Mammary epithelial cell (primary cell): ENCODE measurements at regions not wholly inside any gene's neighbourhood (a gene's known extent, or its start where the extent isn't known, plus 50 kb on each side); places are given as distances from the start of the nearest gene placed in this dataset.
"Not testable (repeated sequence)": the region's sequence is repeated elsewhere in the genome, so short reads cannot be mapped to it uniquely, and the experiment has no call there.

ENCODE experiments used
- CTCF ChIP-seq, 2 donors: IDR thresholded peaks in 1 of 2; conservative IDR thresholded peaks in 1 of 2; 2 replicates each; pipeline ENCODE4 v1.5.1; 2011 to 2012; ENCODE audit warnings: inconsistent platforms in 2 of 2, low read length in 2 of 2, mild to moderate bottlenecking in 2 of 2, control low read depth in 1 of 2, low read depth in 1 of 2; ENCODE audit not compliant: insufficient read depth in 1 of 2; ENCODE audit errors: extremely low read depth in 1 of 2
- EZH2 ChIP-seq: IDR thresholded peaks from 2 replicates; pipeline ENCODE4 v1.6.1; 2012; ENCODE audit warnings: low read length, inconsistent platforms, borderline replicate concordance

- TF ChIP-seq CTCF (conservative IDR thresholded peaks at IDR 0.05 in 1 of 2, IDR thresholded peaks at IDR 0.05 in 1 of 2; ENCODE audit: extremely low read depth in 1 of 2, insufficient read depth in 1 of 2, low read depth in 1 of 2, low read length in 2 of 2); EZH2: not testable (repeated sequence)
These were observed 640.9 kb upstream of the MEF2C start for GRCh38 chr5:89523867-89524266.
